GM21737 (cell line): ENCODE measurements at regions not wholly inside any gene's neighbourhood (a gene's known extent, or its start where the extent isn't known, plus 50 kb on each side); places are given as distances from the start of the nearest gene placed in this dataset.

Experiments used
- ATAC-seq: cut with Tn5 transposase; IDR thresholded peaks from one replicate; pipeline ENCODE4 v1.9.1; 2021; ENCODE audit warnings: mild to moderate bottlenecking, moderate library complexity; ENCODE audit not compliant: unreplicated experiment

- ATAC-seq: no peak
Measured at GRCh38 chr3:7793786-7794185, 707.8 kb upstream of the LMCD1 start.

- no peak for ATAC-seq
Measured at GRCh38 chr3:7798276-7798675, 703.3 kb upstream of the LMCD1 start.

- ATAC-seq: no peak
Measured at GRCh38 chr3:7800006-7800780, 701.4 kb upstream of the LMCD1 start.

GRCh38 chr3:7812490-7812889 lies 689.1 kb upstream of the LMCD1 start:
- ATAC-seq: no peak

- no peak for ATAC-seq
Measured at GRCh38 chr3:7813365-7813764, 688.3 kb upstream of the LMCD1 start.

- ATAC-seq: no peak
Measured at GRCh38 chr3:7817239-7817638, 684.4 kb upstream of the LMCD1 start.

GRCh38 chr3:7820969-7821368 lies 680.7 kb upstream of the LMCD1 start:
- ATAC-seq: no peak

- no peak for ATAC-seq
Measured at GRCh38 chr3:7821858-7822257, 679.8 kb upstream of the LMCD1 start.

GRCh38 chr3:7841451-7841850 lies 660.2 kb upstream of the LMCD1 start:
- ATAC-seq: no peak

- no peak for ATAC-seq
Measured at GRCh38 chr3:7843441-7843840, 658.2 kb upstream of the LMCD1 start.

- no peak for ATAC-seq
Measured at GRCh38 chr3:7847021-7847420, 654.6 kb upstream of the LMCD1 start.

- no peak for ATAC-seq
Measured at GRCh38 chr3:7847521-7847920, 654.1 kb upstream of the LMCD1 start.

- ATAC-seq: no peak
Measured at GRCh38 chr3:7854266-7854665, 647.4 kb upstream of the LMCD1 start.

- no peak for ATAC-seq
Measured at GRCh38 chr3:7854721-7855120, 646.9 kb upstream of the LMCD1 start.

GRCh38 chr3:7865611-7866010 lies 636.0 kb upstream of the LMCD1 start:
- ATAC-seq: no peak

GRCh38 chr3:7867587-7867986 lies 634.0 kb upstream of the LMCD1 start:
- no peak for ATAC-seq

GRCh38 chr3:7871003-7871560 lies 630.5 kb upstream of the LMCD1 start:
- no peak for ATAC-seq

- no peak for ATAC-seq
Measured at GRCh38 chr3:7874116-7874515, 627.5 kb upstream of the LMCD1 start.

- no peak for ATAC-seq
Measured at GRCh38 chr3:7875925-7876324, 625.7 kb upstream of the LMCD1 start.

GRCh38 chr3:7876741-7877297 lies 624.8 kb upstream of the LMCD1 start:
- ATAC-seq: no peak

- ATAC-seq: no peak
Measured at GRCh38 chr3:7877312-7877711, 624.3 kb upstream of the LMCD1 start.

- no peak for ATAC-seq
Measured at GRCh38 chr3:7879572-7879971, 622.1 kb upstream of the LMCD1 start.
